SK-N-SH (cell line): ENCODE measurements at regions not wholly inside any gene's neighbourhood (a gene's known extent, or its start where the extent isn't known, plus 50 kb on each side); places are given as distances from the start of the nearest gene placed in this dataset.

ENCODE experiments used
- CTCF ChIA-PET: fragments of 300-600, 350-600 bp; formaldehyde crosslinking; extraction: SDS; loops from one replicate; lab custom pipeline; 2021; lab: Yijun Ruan, JAX
- POLR2A ChIA-PET: fragments of 350-600 bp; sonication (Branson Sonifier 250); formaldehyde crosslinking; extraction: SDS; loops from one replicate; lab custom pipeline; 2020; ENCODE audit warnings: antibody characterized with exemption, inconsistent platforms; lab: Yijun Ruan, JAX
- DNase-seq: peaks from one replicate; pipeline ENCODE4 v3.0.0; 2012
- H2AFZ ChIP-seq: fragments of 200-600 bp; sonication (generic); 2 replicates; pipeline ENCODE4 v1.8.1; 2016; ENCODE audit warnings: antibody characterized with exemption, mild to moderate bottlenecking, low read depth
- H3F3A ChIP-seq: fragments of 200-600 bp; sonication (generic); replicated peaks from 2 replicates; pipeline ENCODE3; 2016; ENCODE audit warnings: antibody characterized with exemption, mild to moderate bottlenecking; ENCODE audit not compliant: insufficient read depth
- H3K27ac ChIP-seq, 2 experiments: fragments of 200-500 bp in 1 of 2; fragments of 200-600 bp in 1 of 2; sonication (Bioruptor generic) in 1 of 2; sonication (generic), shearing (Covaris generic) in 1 of 2; 2 replicates each; pipeline versions ENCODE4 v1.5.1 to v1.6.1; 2014 to 2016; ENCODE audit warnings: low read depth in 2 of 2, inconsistent platforms in 1 of 2, low read length in 1 of 2, mild to moderate bottlenecking in 1 of 2, mixed read lengths in 1 of 2
- H3K27me3 ChIP-seq: fragments of 200-600 bp; sonication (generic), shearing (Covaris generic); 2 replicates; pipeline ENCODE4 v1.6.1; 2016; ENCODE audit warnings: mixed run types; ENCODE audit not compliant: insufficient read depth
- H3K36me3 ChIP-seq, 2 experiments: fragments of 200-500 bp in 1 of 2; fragments of 200-600 bp in 1 of 2; sonication (Bioruptor generic) in 1 of 2; sonication (generic) in 1 of 2; replicated peaks in 1 of 2; 2 replicates each; pipeline versions ENCODE3 to v1.5.1; 2014 to 2016; ENCODE audit warnings: low read length in 1 of 2, mild to moderate bottlenecking in 1 of 2; ENCODE audit not compliant: insufficient read depth in 2 of 2, control insufficient read depth in 1 of 2
- H3K4me1 ChIP-seq, 2 experiments: fragments of 200-500 bp in 1 of 2; fragments of 200-600 bp in 1 of 2; sonication (Bioruptor generic) in 1 of 2; sonication (generic), shearing (Covaris generic) in 1 of 2; 2 replicates each; pipeline versions ENCODE4 v1.5.1 to v1.6.1; 2014 to 2016; ENCODE audit warnings: low read depth in 1 of 2, low read length in 1 of 2, mixed run types in 1 of 2; ENCODE audit not compliant: insufficient read depth in 2 of 2, control insufficient read depth in 1 of 2
- H3K4me2 ChIP-seq: fragments of 200-600 bp; sonication (generic), shearing (Covaris generic); 2 replicates; pipeline ENCODE4 v1.6.1; 2017; ENCODE audit warnings: mixed run types
- H3K4me3 ChIP-seq, 2 experiments: fragments of 200-500 bp in 1 of 2; fragments of 200-600 bp in 1 of 2; sonication (Bioruptor generic) in 1 of 2; sonication (generic), shearing (Covaris generic) in 1 of 2; 2 replicates each; pipeline versions ENCODE4 v1.5.1 to v1.8.1; 2014 to 2016; ENCODE audit warnings: low read depth in 2 of 2, inconsistent platforms in 1 of 2, low read length in 1 of 2, mild to moderate bottlenecking in 1 of 2, mixed read lengths in 1 of 2, moderate library complexity in 1 of 2
- H3K79me2 ChIP-seq: fragments of 200-600 bp; sonication (generic); 2 replicates; pipeline ENCODE4 v1.8.1; 2017; ENCODE audit warnings: mild to moderate bottlenecking; ENCODE audit not compliant: insufficient read depth
- H3K9ac ChIP-seq: fragments of 200-600 bp; sonication (generic); 2 replicates; pipeline ENCODE4 v1.6.1; 2017; ENCODE audit warnings: mixed run types
- H3K9me2 ChIP-seq: fragments of 200-600 bp; sonication (generic); 2 replicates; pipeline ENCODE4 v1.6.1; 2017; ENCODE audit warnings: mixed run types
- H3K9me3 ChIP-seq: fragments of 200-600 bp; sonication (generic); 2 replicates; pipeline ENCODE4 v1.6.1; 2017; ENCODE audit warnings: mixed run types, mild to moderate bottlenecking, moderate library complexity
- H4K20me1 ChIP-seq: fragments of 200-600 bp; sonication (generic); 2 replicates; pipeline ENCODE4 v1.6.1; 2017; ENCODE audit warnings: mild to moderate bottlenecking, mixed run types; ENCODE audit not compliant: insufficient read depth
- CHD2 ChIP-seq: fragments of 150-350 bp; IDR thresholded peaks from 2 replicates; pipeline ENCODE4 v1.6.1; 2018; ENCODE audit warnings: low read length; ENCODE audit not compliant: partially characterized antibody
- ELF1 ChIP-seq: IDR thresholded peaks from 2 replicates; pipeline ENCODE4 v1.4.0; 2012
- FOSL2 ChIP-seq: IDR thresholded peaks from 2 replicates; pipeline ENCODE4 v1.4.0; 2012; ENCODE audit warnings: low read depth, mild to moderate bottlenecking, moderate library complexity, borderline replicate concordance
- FOXJ3 ChIP-seq: sonication (generic); formaldehyde crosslinking; IDR thresholded peaks from 2 replicates; pipeline ENCODE4 v1.5.1; 2020; ENCODE audit warnings: mild to moderate bottlenecking, missing genetic modification reagents
- GABPA ChIP-seq: IDR thresholded peaks from 2 replicates; pipeline ENCODE4 v1.4.0; 2012; ENCODE audit warnings: low read depth, mild to moderate bottlenecking
- NRF1 ChIP-seq: IDR thresholded peaks from 2 replicates; pipeline ENCODE4 v1.6.1; 2012; ENCODE audit warnings: low read depth, mild to moderate bottlenecking, low read length
- POLR2AphosphoS5 ChIP-seq: IDR thresholded peaks from 2 replicates; pipeline ENCODE4 v1.6.1; 2012; ENCODE audit warnings: low read depth, low read length
- RAD21 ChIP-seq: IDR thresholded peaks from 2 replicates; pipeline ENCODE4 v1.6.1; 2012; ENCODE audit warnings: mild to moderate bottlenecking, low read length
- SIN3A ChIP-seq: IDR thresholded peaks from 2 replicates; pipeline ENCODE4 v1.6.1; 2012; ENCODE audit warnings: low read depth, mild to moderate bottlenecking, low read length, moderate library complexity, borderline replicate concordance
- SMC3 ChIP-seq: IDR thresholded peaks from 2 replicates; pipeline ENCODE4 v1.6.1; 2012; ENCODE audit warnings: low read depth, low read length, improper control_type of control experiment
- TCF12 ChIP-seq: IDR thresholded peaks from 2 replicates; pipeline ENCODE4 v1.4.0; 2012
- WGBS: methylation state at CpG from one replicate; pipeline ENCODE4 v1.1.6; 2017; ENCODE audit warnings: low lambda C conversion rate; 5-methylcytosine and 5-hydroxymethylcytosine counted together
- TF ChIP-seq, protein P1 (sequence below): IDR thresholded peaks from 2 replicates; pipeline ENCODE4 v1.4.0; 2012; ENCODE audit warnings: low read depth, borderline replicate concordance
- TF ChIP-seq, protein P2 (sequence below): IDR thresholded peaks from 2 replicates; pipeline ENCODE4 v1.4.0; 2012; ENCODE audit warnings: low read depth, borderline replicate concordance
- TF ChIP-seq, protein P3 (sequence below): IDR thresholded peaks from 2 replicates; pipeline ENCODE4 v1.6.1; 2012; ENCODE audit warnings: mild to moderate bottlenecking, low read depth, low read length, moderate library complexity

DNA sequence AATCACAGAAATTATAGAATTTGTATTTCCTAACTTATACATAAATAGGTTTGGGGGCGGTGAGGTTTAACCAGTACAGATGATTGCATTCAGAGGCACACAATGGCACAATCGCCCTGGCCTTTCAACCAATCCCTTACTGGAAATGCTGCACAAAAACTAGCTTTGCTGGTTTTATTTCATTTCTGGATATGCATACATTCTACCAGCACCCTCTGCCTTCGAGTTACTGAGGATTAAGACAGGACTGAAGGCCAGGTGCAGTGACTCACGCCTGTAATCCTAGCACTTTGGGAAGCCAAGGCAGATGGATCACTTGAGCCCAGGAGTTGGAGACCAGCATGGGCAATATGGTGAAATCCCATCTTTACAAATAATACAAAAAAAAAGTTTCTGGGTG lies 336.1 kb downstream of the ARRDC4 start:
- no peak overlapping the region for H3K4me3 ChIP-seq
- no peak overlapping the region for H3K9ac ChIP-seq
- H3K27ac ChIP-seq = no peak overlapping the region
- no peaks in the 10 kb centered on the region for H3K9me2 ChIP-seq
- H3K79me2 ChIP-seq = no peaks in the 10 kb centered on the region
- ChIA-PET POLR2A (no interaction called here), CTCF (interaction anchor here (0.5 to 1.5 kb wide), 5 partner anchors 11 to 399 kb away, joined by 3 to 6 read pairs (median 3); no protein-coding TSS in a partner anchor)
- TF ChIP-seq NRF1 (no peak), SMC3 (no peak), POLR2AphosphoS5 (no peak), TCF12 (no peak), FOXJ3 (CRISPR knock-in tag) (no peak), FOSL2 (no peak), ELF1 (no peak), RAD21 (no peak)
- TF ChIP-seq, protein P1, sequence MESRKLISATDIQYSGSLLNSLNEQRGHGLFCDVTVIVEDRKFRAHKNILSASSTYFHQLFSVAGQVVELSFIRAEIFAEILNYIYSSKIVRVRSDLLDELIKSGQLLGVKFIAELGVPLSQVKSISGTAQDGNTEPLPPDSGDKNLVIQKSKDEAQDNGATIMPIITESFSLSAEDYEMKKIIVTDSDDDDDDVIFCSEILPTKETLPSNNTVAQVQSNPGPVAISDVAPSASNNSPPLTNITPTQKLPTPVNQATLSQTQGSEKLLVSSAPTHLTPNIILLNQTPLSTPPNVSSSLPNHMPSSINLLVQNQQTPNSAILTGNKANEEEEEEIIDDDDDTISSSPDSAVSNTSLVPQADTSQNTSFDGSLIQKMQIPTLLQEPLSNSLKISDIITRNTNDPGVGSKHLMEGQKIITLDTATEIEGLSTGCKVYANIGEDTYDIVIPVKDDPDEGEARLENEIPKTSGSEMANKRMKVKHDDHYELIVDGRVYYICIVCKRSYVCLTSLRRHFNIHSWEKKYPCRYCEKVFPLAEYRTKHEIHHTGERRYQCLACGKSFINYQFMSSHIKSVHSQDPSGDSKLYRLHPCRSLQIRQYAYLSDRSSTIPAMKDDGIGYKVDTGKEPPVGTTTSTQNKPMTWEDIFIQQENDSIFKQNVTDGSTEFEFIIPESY = no peak
- TF ChIP-seq, protein P2, sequence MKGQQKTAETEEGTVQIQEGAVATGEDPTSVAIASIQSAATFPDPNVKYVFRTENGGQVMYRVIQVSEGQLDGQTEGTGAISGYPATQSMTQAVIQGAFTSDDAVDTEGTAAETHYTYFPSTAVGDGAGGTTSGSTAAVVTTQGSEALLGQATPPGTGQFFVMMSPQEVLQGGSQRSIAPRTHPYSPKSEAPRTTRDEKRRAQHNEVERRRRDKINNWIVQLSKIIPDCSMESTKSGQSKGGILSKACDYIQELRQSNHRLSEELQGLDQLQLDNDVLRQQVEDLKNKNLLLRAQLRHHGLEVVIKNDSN = no peak
- 1% methylated on average over 4 of the region's 4 CpGs for WGBS
- no peak overlapping the region for H3K4me2 ChIP-seq
- no peaks in the 10 kb centered on the region for H4K20me1 ChIP-seq
- no peaks in the 10 kb centered on the region for H3K9me3 ChIP-seq
- H3F3A ChIP-seq = no peaks in the 10 kb centered on the region
- peaks cover 52% of the 10 kb centered on the region; the same call in 1 of the 2 replicates for H3K27me3 ChIP-seq
- no peaks in the 10 kb centered on the region for H3K4me1 ChIP-seq
- no peak for DNase-seq
- no peaks in the 10 kb centered on the region for H3K36me3 ChIP-seq
- H2AFZ ChIP-seq = no peak overlapping the region

DNA sequence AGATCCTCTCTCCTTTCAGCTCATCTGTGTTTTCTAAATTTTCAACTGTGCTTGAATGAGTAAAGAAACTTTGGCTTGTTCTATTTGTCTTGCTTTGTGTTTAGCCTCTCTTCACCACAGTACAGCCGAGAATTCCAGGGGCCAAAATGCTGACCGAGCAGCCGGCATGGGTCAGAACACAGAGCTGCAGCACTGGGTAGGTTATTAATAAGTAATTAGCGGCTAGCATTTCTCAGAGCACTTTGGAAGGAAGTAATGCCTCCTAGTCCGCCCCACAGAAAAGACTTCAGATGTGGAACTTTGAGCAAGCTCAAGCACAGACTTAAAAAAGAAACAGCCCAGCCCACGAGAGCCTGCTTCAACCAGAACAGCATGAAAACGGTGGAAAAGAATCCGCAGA lies 343.9 kb downstream of the ARRDC4 start:
- Histone ChIP-seq H3K4me1 (no peaks in the 10 kb centered on the region), H3K9me3 (no peaks in the 10 kb centered on the region), H3K9ac (no peak overlapping the region), H3K4me2 (no peak overlapping the region), H3K9me2 (no peaks in the 10 kb centered on the region), H4K20me1 (no peaks in the 10 kb centered on the region), H3F3A (no peaks in the 10 kb centered on the region), H3K36me3 (no peaks in the 10 kb centered on the region), H3K79me2 (no peaks in the 10 kb centered on the region), H3K27me3 (peaks cover 37% of the 10 kb centered on the region; the same call in 1 of the 2 replicates), H3K27ac (no peak overlapping the region), H2AFZ (no peak overlapping the region), H3K4me3 (no peak overlapping the region)
- DNase-seq = no peak
- no peak for TF ChIP-seq SIN3A
- TF ChIP-seq, protein P3, sequence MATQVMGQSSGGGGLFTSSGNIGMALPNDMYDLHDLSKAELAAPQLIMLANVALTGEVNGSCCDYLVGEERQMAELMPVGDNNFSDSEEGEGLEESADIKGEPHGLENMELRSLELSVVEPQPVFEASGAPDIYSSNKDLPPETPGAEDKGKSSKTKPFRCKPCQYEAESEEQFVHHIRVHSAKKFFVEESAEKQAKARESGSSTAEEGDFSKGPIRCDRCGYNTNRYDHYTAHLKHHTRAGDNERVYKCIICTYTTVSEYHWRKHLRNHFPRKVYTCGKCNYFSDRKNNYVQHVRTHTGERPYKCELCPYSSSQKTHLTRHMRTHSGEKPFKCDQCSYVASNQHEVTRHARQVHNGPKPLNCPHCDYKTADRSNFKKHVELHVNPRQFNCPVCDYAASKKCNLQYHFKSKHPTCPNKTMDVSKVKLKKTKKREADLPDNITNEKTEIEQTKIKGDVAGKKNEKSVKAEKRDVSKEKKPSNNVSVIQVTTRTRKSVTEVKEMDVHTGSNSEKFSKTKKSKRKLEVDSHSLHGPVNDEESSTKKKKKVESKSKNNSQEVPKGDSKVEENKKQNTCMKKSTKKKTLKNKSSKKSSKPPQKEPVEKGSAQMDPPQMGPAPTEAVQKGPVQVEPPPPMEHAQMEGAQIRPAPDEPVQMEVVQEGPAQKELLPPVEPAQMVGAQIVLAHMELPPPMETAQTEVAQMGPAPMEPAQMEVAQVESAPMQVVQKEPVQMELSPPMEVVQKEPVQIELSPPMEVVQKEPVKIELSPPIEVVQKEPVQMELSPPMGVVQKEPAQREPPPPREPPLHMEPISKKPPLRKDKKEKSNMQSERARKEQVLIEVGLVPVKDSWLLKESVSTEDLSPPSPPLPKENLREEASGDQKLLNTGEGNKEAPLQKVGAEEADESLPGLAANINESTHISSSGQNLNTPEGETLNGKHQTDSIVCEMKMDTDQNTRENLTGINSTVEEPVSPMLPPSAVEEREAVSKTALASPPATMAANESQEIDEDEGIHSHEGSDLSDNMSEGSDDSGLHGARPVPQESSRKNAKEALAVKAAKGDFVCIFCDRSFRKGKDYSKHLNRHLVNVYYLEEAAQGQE = no peak
- no peak for TF ChIP-seq GABPA
- TF ChIP-seq CHD2 = no peak
- TF ChIP-seq NRF1 = no peak
- POLR2A ChIA-PET = no interaction called here
- CTCF ChIA-PET = interaction anchor here (0.6 to 1.2 kb wide), 2 partner anchors 118 to 755 kb away, joined by 3 to 5 read pairs; no protein-coding TSS in a partner anchor
- WGBS = 2% methylated on average over 8 of the region's 8 CpGs
